HEK293 (cell line): ENCODE measurements at regions not wholly inside any gene's neighbourhood (a gene's known extent, or its start where the extent isn't known, plus 50 kb on each side); places are given as distances from the start of the nearest gene placed in this dataset.
A peak's percentile ranks its signal among the peaks of the same experiment; 100 is the strongest.

ENCODE experiments used
- CTCF ChIA-PET: fragments of 350-600 bp; formaldehyde crosslinking; extraction: SDS; loops from one replicate; lab custom pipeline; 2021; ENCODE audit warnings: antibody characterized with exemption; lab: Yijun Ruan, JAX
- POLR2A ChIA-PET: fragments of 300-600 bp; formaldehyde crosslinking; extraction: SDS; loops from one replicate; lab custom pipeline; 2020; ENCODE audit warnings: antibody characterized with exemption, inconsistent platforms; lab: Yijun Ruan, JAX
- H3K27ac ChIP-seq: fragments of 200-500 bp; sonication (Bioruptor generic); 2 replicates; pipeline ENCODE4 v1.5.1; 2014; ENCODE audit warnings: low read depth, low read length, control low read depth, inconsistent platforms; ENCODE audit errors: extremely low read depth
- H3K36me3 ChIP-seq, 2 experiments: fragments of 200-500 bp in 1 of 2; sonication (Bioruptor generic) in 1 of 2; 1 replicate in 1 of 2; 2 replicates in 1 of 2; pipeline ENCODE4 v1.5.1; 2014 to 2017; ENCODE audit warnings: inconsistent platforms in 2 of 2, low read length in 2 of 2; ENCODE audit not compliant: control insufficient read depth in 2 of 2, insufficient read depth in 1 of 2
- H3K4me1 ChIP-seq: fragments of 200-500 bp; sonication (Bioruptor generic); 2 replicates; pipeline ENCODE4 v1.5.1; 2014; ENCODE audit warnings: mild to moderate bottlenecking, low read length, inconsistent platforms; ENCODE audit not compliant: control insufficient read depth, insufficient read depth
- H3K4me3 ChIP-seq: 2 replicates; pipeline ENCODE4 v1.5.1; 2011; ENCODE audit warnings: low read depth, mild to moderate bottlenecking, control low read depth, low read length, moderate library complexity
- H3K9me3 ChIP-seq: fragments of 200-500 bp; sonication (Bioruptor generic); 2 replicates; pipeline ENCODE4 v1.5.1; 2014; ENCODE audit warnings: low read depth, low read length, inconsistent platforms; ENCODE audit not compliant: control insufficient read depth, insufficient read depth
- PRDM1 ChIP-seq: fragments of 450-650 bp; formaldehyde crosslinking; IDR thresholded peaks from 2 replicates; pipeline ENCODE4; 2016; ENCODE audit warnings: missing biosample characterization, missing genetic modification characterization
- ZBTB1 ChIP-seq: fragments of 450-650 bp; formaldehyde crosslinking; IDR thresholded peaks from 2 replicates; pipeline ENCODE4 v1.5.1; 2016; ENCODE audit warnings: missing biosample characterization, missing genetic modification characterization
- ZNF146 ChIP-seq: fragments of 450-650 bp; formaldehyde crosslinking; IDR thresholded peaks from 2 replicates; pipeline ENCODE4 v1.5.1; 2016; ENCODE audit warnings: missing biosample characterization, missing genetic modification characterization
- ZNF155 ChIP-seq: fragments of 450-650 bp; formaldehyde crosslinking; IDR thresholded peaks from 2 replicates; pipeline ENCODE4 v1.5.1; 2016; ENCODE audit warnings: missing biosample characterization, missing genetic modification characterization
- ZNF16 ChIP-seq: fragments of 450-650 bp; formaldehyde crosslinking; IDR thresholded peaks from 2 replicates; pipeline ENCODE4 v1.5.1; 2016; ENCODE audit warnings: low read depth, missing biosample characterization, missing genetic modification characterization
- ZNF184 ChIP-seq: fragments of 450-650 bp; IDR thresholded peaks from 2 replicates; pipeline ENCODE4 v1.5.1; 2018; ENCODE audit warnings: missing biosample characterization, mild to moderate bottlenecking, missing genetic modification characterization
- ZNF221 ChIP-seq: fragments of 450-650 bp; formaldehyde crosslinking; IDR thresholded peaks from 2 replicates; pipeline ENCODE4 v1.5.1; 2017; ENCODE audit warnings: missing biosample characterization, missing genetic modification characterization, borderline replicate concordance
- ZNF366 ChIP-seq: fragments of 450-650 bp; formaldehyde crosslinking; conservative IDR thresholded peaks from 2 replicates; pipeline ENCODE4 v1.5.1; 2016; ENCODE audit warnings: missing biosample characterization, missing genetic modification characterization
- ZNF404 ChIP-seq: fragments of 450-650 bp; formaldehyde crosslinking; IDR thresholded peaks from 2 replicates; pipeline ENCODE4 v1.5.1; 2017; ENCODE audit warnings: missing biosample characterization, missing genetic modification characterization
- ZNF707 ChIP-seq: fragments of 450-650 bp; formaldehyde crosslinking; IDR thresholded peaks from 2 replicates; pipeline ENCODE4 v1.5.1; 2016; ENCODE audit warnings: missing biosample characterization, missing genetic modification characterization
- ZNF777 ChIP-seq: fragments of 450-650 bp; formaldehyde crosslinking; IDR thresholded peaks from 2 replicates; pipeline ENCODE4 v1.5.1; 2017; ENCODE audit warnings: missing biosample characterization, missing genetic modification characterization, borderline replicate concordance
- ZNF792 ChIP-seq: fragments of 450-650 bp; formaldehyde crosslinking; IDR thresholded peaks from 2 replicates; pipeline ENCODE4 v1.5.1; 2016; ENCODE audit warnings: missing biosample characterization, missing genetic modification characterization
- ZNF843 ChIP-seq: fragments of 450-650 bp; formaldehyde crosslinking; IDR thresholded peaks from 2 replicates; pipeline ENCODE4 v1.5.1; 2016; ENCODE audit warnings: missing biosample characterization, missing genetic modification characterization
- ZSCAN30 ChIP-seq: fragments of 450-650 bp; IDR thresholded peaks from 2 replicates; pipeline ENCODE4 v1.5.1; 2018; ENCODE audit warnings: missing biosample characterization, mild to moderate bottlenecking, missing genetic modification characterization, moderate library complexity
- TF ChIP-seq, protein P1 (sequence below): fragments of 450-650 bp; formaldehyde crosslinking; IDR thresholded peaks from 2 replicates; pipeline ENCODE4 v1.5.1; 2016; ENCODE audit warnings: missing biosample characterization, missing genetic modification characterization

DNA sequence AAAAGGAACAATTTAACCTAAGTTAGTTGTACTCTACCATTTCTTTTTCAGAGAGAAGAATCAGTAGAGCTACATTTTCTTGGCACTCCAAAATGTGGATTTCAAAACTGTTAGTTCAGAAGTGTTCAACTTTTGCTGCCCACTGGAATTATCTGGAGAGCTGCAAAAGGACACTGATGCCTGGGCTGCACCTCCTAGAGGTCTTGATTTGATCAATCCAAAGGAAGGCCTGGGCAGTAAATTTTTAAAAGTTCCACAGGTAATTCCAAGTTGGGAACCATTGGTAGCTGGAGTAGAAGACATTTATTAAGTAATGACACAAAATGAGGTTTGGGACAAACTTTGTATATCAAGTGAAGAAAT lies 79.3 kb upstream of the HMCN1 start (continued):
- TF ChIP-seq, protein P1, sequence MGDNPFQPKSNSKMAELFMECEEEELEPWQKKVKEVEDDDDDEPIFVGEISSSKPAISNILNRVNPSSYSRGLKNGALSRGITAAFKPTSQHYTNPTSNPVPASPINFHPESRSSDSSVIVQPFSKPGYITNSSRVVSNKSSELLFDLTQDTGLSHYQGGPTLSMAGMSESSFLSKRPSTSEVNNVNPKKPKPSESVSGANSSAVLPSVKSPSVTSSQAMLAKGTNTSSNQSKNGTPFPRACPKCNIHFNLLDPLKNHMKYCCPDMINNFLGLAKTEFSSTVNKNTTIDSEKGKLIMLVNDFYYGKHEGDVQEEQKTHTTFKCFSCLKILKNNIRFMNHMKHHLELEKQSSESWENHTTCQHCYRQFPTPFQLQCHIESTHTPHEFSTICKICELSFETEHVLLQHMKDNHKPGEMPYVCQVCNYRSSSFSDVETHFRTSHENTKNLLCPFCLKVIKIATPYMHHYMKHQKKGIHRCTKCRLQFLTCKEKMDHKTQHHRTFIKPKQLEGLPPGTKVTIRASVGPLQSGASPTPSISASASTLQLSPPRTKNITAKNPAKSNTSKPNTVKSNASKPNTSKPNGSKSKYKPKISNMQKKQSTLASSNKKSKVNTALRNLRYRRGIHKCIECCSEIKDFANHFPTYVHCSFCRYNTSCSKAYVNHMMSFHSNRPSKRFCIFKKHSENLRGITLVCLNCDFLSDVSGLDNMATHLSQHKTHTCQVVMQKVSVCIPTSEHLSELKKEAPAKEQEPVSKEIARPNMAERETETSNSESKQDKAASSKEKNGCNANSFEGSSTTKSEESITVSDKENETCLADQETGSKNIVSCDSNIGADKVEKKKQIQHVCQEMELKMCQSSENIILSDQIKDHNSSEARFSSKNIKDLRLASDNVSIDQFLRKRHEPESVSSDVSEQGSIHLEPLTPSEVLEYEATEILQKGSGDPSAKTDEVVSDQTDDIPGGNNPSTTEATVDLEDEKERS: no peak
- TF ChIP-seq ZNF707 (no peak), PRDM1 (no peak)
- TF ChIP-seq, all 188 proteins: peak for 0

DNA sequence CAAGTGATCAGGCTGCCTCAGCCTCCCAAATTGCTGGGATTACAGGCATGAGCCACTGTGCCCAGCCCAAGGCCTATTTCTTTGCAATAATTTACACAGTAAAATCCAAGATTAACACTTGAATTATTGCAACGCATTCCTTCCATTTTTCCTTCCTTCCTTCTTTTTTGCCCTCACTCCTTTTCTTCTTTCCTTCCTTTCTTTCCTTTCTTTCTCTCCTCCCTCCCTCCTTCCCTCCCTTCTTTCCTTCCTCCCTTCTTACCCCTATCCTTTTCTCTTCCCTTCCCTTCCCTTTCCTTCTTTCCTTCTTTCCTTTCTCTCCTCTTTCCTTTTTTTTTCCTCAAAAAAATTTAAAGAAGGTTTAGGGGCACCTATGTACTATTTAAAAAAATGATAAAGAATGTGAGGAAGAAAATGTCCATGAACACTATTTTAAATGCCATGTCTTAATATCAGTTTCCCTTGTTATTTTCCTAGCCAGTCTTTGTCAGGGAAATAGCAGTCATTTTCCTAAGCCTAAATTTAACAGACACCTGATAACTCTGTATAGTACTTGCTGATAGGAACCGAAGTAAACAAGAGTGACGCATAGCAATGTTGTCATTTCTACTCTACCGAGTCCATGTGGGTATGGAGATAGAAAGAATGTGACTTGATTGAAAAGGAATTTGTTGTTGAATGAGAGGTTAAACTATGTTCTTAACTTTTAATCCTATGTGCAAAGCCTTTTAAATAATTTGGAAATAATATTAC lies 79.8 kb upstream of the HMCN1 start:
- no peak overlapping the region for H3K4me3 ChIP-seq
- H3K27ac ChIP-seq: no peak overlapping the region
- H3K9me3 ChIP-seq: no peaks in the 10 kb centered on the region
- POLR2A ChIA-PET: no interaction called here
- H3K36me3 ChIP-seq: no peaks in the 10 kb centered on the region
- H3K4me1 ChIP-seq: no peaks in the 10 kb centered on the region
- CTCF ChIA-PET: interaction anchor here (0.6 to 1.1 kb wide), 2 partner anchors 15 to 590 kb away, joined by 4 to 6 read pairs; no protein-coding TSS in a partner anchor
- TF ChIP-seq ZNF792 (tag by site-specific recombination): no peak
- peak; percentile 42; the same call in 1 of the 2 replicates for TF ChIP-seq ZNF366

DNA sequence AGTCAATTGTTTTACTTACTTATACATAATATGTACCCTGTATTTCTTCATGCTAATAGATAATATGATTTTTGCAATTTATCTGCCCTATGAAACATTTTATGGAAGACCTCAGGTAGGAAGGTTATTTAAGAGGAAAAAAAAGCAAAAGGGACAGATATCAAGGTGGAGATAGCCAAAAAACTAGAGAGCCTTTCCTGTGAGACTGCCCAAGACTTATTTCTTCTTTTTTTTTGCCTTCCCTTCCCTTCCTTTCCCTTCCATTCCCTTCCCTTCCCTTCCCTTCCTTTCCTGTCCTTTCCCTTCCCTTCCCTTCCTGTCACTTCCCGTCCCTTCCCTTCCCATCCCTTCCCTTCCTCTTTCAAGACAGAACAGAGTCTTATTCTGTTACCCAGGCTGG lies 80.6 kb upstream of the HMCN1 start:
- no peaks in the 10 kb centered on the region for H3K9me3 ChIP-seq
- TF ChIP-seq PRDM1: peak; percentile 63
- no peak for TF ChIP-seq ZNF221 (tag by site-specific recombination)
- TF ChIP-seq, all 188 proteins: peak for 1
- ChIA-PET CTCF (interaction anchor here (0.5 to 2.0 kb wide), 4 partner anchors 17 to 591 kb away, joined by 3 to 9 read pairs (median 4); no protein-coding TSS in a partner anchor), POLR2A (no interaction called here)
- H3K4me3 ChIP-seq: no peak overlapping the region
- H3K27ac ChIP-seq: no peak overlapping the region
- H3K4me1 ChIP-seq: no peaks in the 10 kb centered on the region
- H3K36me3 ChIP-seq: no peaks in the 10 kb centered on the region

DNA sequence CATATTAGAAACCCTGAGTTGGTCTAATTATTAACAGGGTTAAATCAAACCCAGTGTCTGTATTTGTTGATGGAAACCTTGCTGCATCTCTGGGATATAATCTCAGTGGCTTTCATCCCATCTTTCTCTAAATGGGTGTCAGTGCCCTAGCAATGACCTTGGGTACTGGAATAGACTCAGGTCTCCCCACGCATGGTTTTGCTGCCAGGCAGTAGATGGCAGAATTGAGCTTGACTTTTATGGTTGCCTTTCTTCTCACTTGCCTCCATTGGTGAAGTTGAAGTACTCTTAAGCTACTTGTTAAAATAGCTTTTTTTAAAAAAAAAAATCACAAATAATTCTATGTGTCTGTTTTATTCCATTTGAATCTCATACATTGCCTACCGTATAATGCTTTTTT lies 81.8 kb upstream of the HMCN1 start:
- no peaks in the 10 kb centered on the region; the same call in 1 of the 2 replicates for H3K4me1 ChIP-seq
- H3K9me3 ChIP-seq: no peaks in the 10 kb centered on the region
- no peak overlapping the region for H3K4me3 ChIP-seq
- no peak for TF ChIP-seq ZNF184 (tag by site-specific recombination)
- no peak for TF ChIP-seq ZNF404 (tag by site-specific recombination)
- TF ChIP-seq ZBTB1 (tag by site-specific recombination): no peak
- no peaks in the 10 kb centered on the region for H3K36me3 ChIP-seq
- H3K27ac ChIP-seq: no peak overlapping the region
- CTCF ChIA-PET: interaction anchor here (0.6 to 2.3 kb wide), 12 partner anchors 10 to 468 kb away, joined by 3 to 9 read pairs (median 4); no protein-coding TSS in a partner anchor
- POLR2A ChIA-PET: no interaction called here

DNA sequence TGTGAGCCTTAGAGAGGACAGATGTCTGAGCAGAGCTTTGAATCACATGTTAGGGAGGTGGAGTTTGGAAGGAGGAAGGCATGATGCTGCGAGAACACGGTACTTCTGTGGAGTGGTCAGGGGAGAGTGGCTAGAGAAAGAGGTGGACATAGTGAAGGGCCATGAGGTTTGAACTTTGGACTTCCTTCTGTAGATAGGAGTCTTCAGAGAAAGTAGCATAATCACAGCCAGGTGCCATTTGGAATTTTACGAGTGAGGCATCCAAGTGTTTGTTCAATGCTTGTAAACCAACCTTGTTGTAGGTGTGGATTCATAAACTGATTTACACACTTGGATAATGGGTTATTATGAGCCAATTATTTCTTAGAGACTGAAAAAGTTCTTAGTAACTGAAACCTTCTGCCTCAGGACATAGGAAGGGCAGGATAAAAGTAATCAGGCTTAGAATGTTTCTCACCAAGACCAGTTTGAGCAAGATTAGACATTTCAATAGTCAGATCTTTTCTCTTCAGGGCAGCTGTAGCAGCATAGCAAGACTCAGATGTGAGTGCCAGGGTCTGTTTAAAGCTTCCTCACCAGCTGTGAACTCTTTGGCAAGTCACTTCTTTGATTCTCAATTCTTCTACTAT lies 83.5 kb upstream of the HMCN1 start:
- Histone ChIP-seq H3K9me3 (no peaks in the 10 kb centered on the region), H3K4me1 (peaks cover 3% of the 10 kb centered on the region), H3K36me3 (no peaks in the 10 kb centered on the region), H3K4me3 (no peak overlapping the region), H3K27ac (no peak overlapping the region)
- ChIA-PET CTCF (interaction anchor here (0.7 to 2.3 kb wide), 4 partner anchors 19 to 55 kb away, joined by 4 to 9 read pairs (median 8); no protein-coding TSS in a partner anchor), POLR2A (interaction anchor here (0.6 kb wide), 1 partner anchor 566 kb away, joined by 3 read pairs; no protein-coding TSS in a partner anchor)
- TF ChIP-seq ZNF16: no peak
- no peak for TF ChIP-seq ZNF843 (tag by site-specific recombination)
- TF ChIP-seq ZNF777 (tag by site-specific recombination): no peak
- no peak for TF ChIP-seq ZNF155 (tag by site-specific recombination)
- TF ChIP-seq ZNF146 (tag by site-specific recombination): no peak
- no peak for TF ChIP-seq ZSCAN30 (tag by site-specific recombination)
